CD4-positive, CD25-positive, alpha-beta regulatory T cell (primary cell): ENCODE measurements at regions not wholly inside any gene's neighbourhood (a gene's known extent, or its start where the extent isn't known, plus 50 kb on each side); places are given as distances from the start of the nearest gene placed in this dataset.

Experiments
- ATAC-seq, 2 donors: fragments of 150-1000 bp; cut with Tn5 transposase; one replicate each; pipeline ENCODE4 v1.10.0; 2021; ENCODE audit warnings: low read depth in 2 of 2, moderate number of reproducible peaks in 2 of 2, moderate library complexity in 1 of 2
- DNase-seq, 3 donors: peaks; one replicate each; pipeline versions ENCODE4 v3.0.0 to v3.0.0-alpha.2; 2012 to 2022; ENCODE audit warnings: mixed read lengths in 1 of 3
- H3K27ac ChIP-seq: one replicate; pipeline ENCODE4 v1.7.0; 2013; ENCODE audit warnings: mild to moderate bottlenecking, low read length; ENCODE audit not compliant: insufficient read depth, poor library complexity, severe bottlenecking
- H3K27me3 ChIP-seq: one replicate; pipeline ENCODE4 v1.7.0; 2013; ENCODE audit warnings: low read length; ENCODE audit not compliant: control insufficient read depth, insufficient read depth
- H3K36me3 ChIP-seq: one replicate; pipeline ENCODE4 v1.7.0; 2013; ENCODE audit warnings: mild to moderate bottlenecking, low read length, moderate library complexity; ENCODE audit not compliant: control insufficient read depth, insufficient read depth
- H3K4me1 ChIP-seq: 2 replicates; pipeline ENCODE4 v1.7.0; 2013; ENCODE audit warnings: mild to moderate bottlenecking, low read length; ENCODE audit not compliant: insufficient read depth, control insufficient read depth, poor library complexity, severe bottlenecking
- H3K4me3 ChIP-seq: one replicate; pipeline ENCODE4 v1.7.0; 2013; ENCODE audit warnings: low read depth, mild to moderate bottlenecking, low read length, moderate library complexity
- H3K9me3 ChIP-seq, 2 experiments: 1 replicate in 1 of 2; 2 replicates in 1 of 2; pipeline ENCODE4 v1.7.0; 2013; ENCODE audit warnings: low read length in 2 of 2, mild to moderate bottlenecking in 1 of 2, moderate library complexity in 1 of 2; ENCODE audit not compliant: control insufficient read depth in 2 of 2
- H3K27ac Mint-ChIP-seq, 3 donors: one replicate each; pipeline ENCODE4 v1.8.0; 2020 to 2022; ENCODE audit warnings: mild to moderate bottlenecking in 3 of 3, mixed read lengths in 3 of 3, moderate library complexity in 2 of 3
- H3K27me3 Mint-ChIP-seq: one replicate; pipeline ENCODE4 v1.8.0; 2022; ENCODE audit warnings: mild to moderate bottlenecking, mixed read lengths
- H3K36me3 Mint-ChIP-seq: one replicate; pipeline ENCODE4 v1.8.0; 2020; ENCODE audit warnings: mixed read lengths
- H3K4me1 Mint-ChIP-seq, 4 donors: one replicate each; pipeline ENCODE4 v1.8.0; 2020 to 2022; ENCODE audit warnings: mixed read lengths in 4 of 4, mild to moderate bottlenecking in 1 of 4
- H3K4me3 Mint-ChIP-seq, 4 donors: one replicate each; pipeline ENCODE4 v1.8.0; 2020 to 2022; ENCODE audit warnings: mild to moderate bottlenecking in 4 of 4, mixed read lengths in 4 of 4, moderate library complexity in 3 of 4
- H3K9me3 Mint-ChIP-seq, 7 donors: one replicate each; pipeline ENCODE4 v1.8.0; 2020 to 2022; ENCODE audit warnings: mixed read lengths in 7 of 7, mild to moderate bottlenecking in 3 of 7, moderate library complexity in 2 of 7

GRCh38 chr5:96051401-96051830 lies 89.8 kb upstream of the ELL2 start:
- H3K4me1 Mint-ChIP-seq, result no peaks in the 10 kb centered on the region
- no peaks in the 10 kb centered on the region for H3K9me3 ChIP-seq
- H3K4me3 Mint-ChIP-seq, result no peak overlapping the region
- no peak overlapping the region for H3K27ac Mint-ChIP-seq
- no peaks in the 10 kb centered on the region for H3K36me3 Mint-ChIP-seq
- H3K4me3 ChIP-seq, result no peak overlapping the region
- no peak overlapping the region for H3K27ac ChIP-seq
- no peaks in the 10 kb centered on the region for H3K4me1 ChIP-seq
- peaks cover 10% of the 10 kb centered on the region for H3K27me3 Mint-ChIP-seq
- ATAC-seq, result no peak
- no peak for DNase-seq
- peaks cover 0 to 2% (median 0%) of the 10 kb centered on the region in 7 donors for H3K9me3 Mint-ChIP-seq
- H3K36me3 ChIP-seq, result no peaks in the 10 kb centered on the region
- peaks cover 4% of the 10 kb centered on the region for H3K27me3 ChIP-seq

GRCh38 chr5:96050273-96050880 lies 88.7 kb upstream of the ELL2 start:
- Mint-ChIP-seq H3K9me3 (peaks cover 0 to 2% (median 0%) of the 10 kb centered on the region in 7 donors), H3K4me3 (no peak overlapping the region), H3K36me3 (no peaks in the 10 kb centered on the region), H3K4me1 (no peaks in the 10 kb centered on the region), H3K27me3 (peaks cover 10% of the 10 kb centered on the region), H3K27ac (no peak overlapping the region)
- Histone ChIP-seq H3K27me3 (peaks cover 4% of the 10 kb centered on the region), H3K9me3 (no peaks in the 10 kb centered on the region), H3K27ac (no peak overlapping the region), H3K4me3 (no peak overlapping the region), H3K4me1 (no peaks in the 10 kb centered on the region), H3K36me3 (no peaks in the 10 kb centered on the region)
- DNase-seq (no peak), ATAC-seq (no peak)

GRCh38 chr5:96049398-96050272 lies 88.0 kb upstream of the ELL2 start:
- ATAC-seq (no peak), DNase-seq (no peak)
- no peak overlapping the region for H3K4me3 Mint-ChIP-seq
- peaks cover 10% of the 10 kb centered on the region for H3K27me3 Mint-ChIP-seq
- Histone ChIP-seq H3K36me3 (no peaks in the 10 kb centered on the region), H3K9me3 (no peaks in the 10 kb centered on the region), H3K27ac (no peak overlapping the region), H3K4me1 (no peaks in the 10 kb centered on the region), H3K4me3 (no peak overlapping the region), H3K27me3 (peaks cover 2% of the 10 kb centered on the region)
- H3K9me3 Mint-ChIP-seq, result peaks cover 0 to 2% (median 0%) of the 10 kb centered on the region in 7 donors
- H3K36me3 Mint-ChIP-seq, result no peaks in the 10 kb centered on the region
- no peak overlapping the region for H3K27ac Mint-ChIP-seq
- H3K4me1 Mint-ChIP-seq, result no peaks in the 10 kb centered on the region

GRCh38 chr5:96048763-96049162 lies 87.1 kb upstream of the ELL2 start:
- ATAC-seq (no peak), DNase-seq (no peak)
- no peak overlapping the region for H3K27ac Mint-ChIP-seq
- Histone ChIP-seq H3K36me3 (no peaks in the 10 kb centered on the region), H3K4me1 (no peaks in the 10 kb centered on the region), H3K9me3 (no peaks in the 10 kb centered on the region), H3K27ac (no peak overlapping the region), H3K4me3 (no peak overlapping the region), H3K27me3 (peaks cover 2% of the 10 kb centered on the region)
- no peak overlapping the region for H3K4me3 Mint-ChIP-seq
- no peaks in the 10 kb centered on the region for H3K4me1 Mint-ChIP-seq
- H3K27me3 Mint-ChIP-seq, result peaks cover 10% of the 10 kb centered on the region
- peaks cover 0 to 2% (median 0%) of the 10 kb centered on the region in 7 donors for H3K9me3 Mint-ChIP-seq
- H3K36me3 Mint-ChIP-seq, result no peaks in the 10 kb centered on the region

GRCh38 chr5:96045888-96046287 lies 84.2 kb upstream of the ELL2 start:
- DNase-seq (no peak), ATAC-seq (no peak)
- Histone ChIP-seq H3K36me3 (no peaks in the 10 kb centered on the region), H3K4me3 (no peak overlapping the region), H3K27me3 (peaks cover 4% of the 10 kb centered on the region), H3K4me1 (no peaks in the 10 kb centered on the region), H3K9me3 (no peaks in the 10 kb centered on the region), H3K27ac (no peak overlapping the region)
- H3K4me1 Mint-ChIP-seq, result no peaks in the 10 kb centered on the region
- H3K27me3 Mint-ChIP-seq, result no peaks in the 10 kb centered on the region
- no peaks in the 10 kb centered on the region for H3K36me3 Mint-ChIP-seq
- peaks cover 0 to 3% (median 0%) of the 10 kb centered on the region in 7 donors for H3K9me3 Mint-ChIP-seq
- no peak overlapping the region for H3K27ac Mint-ChIP-seq
- H3K4me3 Mint-ChIP-seq, result no peak overlapping the region

- Mint-ChIP-seq H3K4me3 (no peak overlapping the region), H3K27ac (no peak overlapping the region), H3K4me1 (no peaks in the 10 kb centered on the region), H3K9me3 (peaks cover 0 to 7% (median 1%) of the 10 kb centered on the region in 7 donors), H3K36me3 (no peaks in the 10 kb centered on the region), H3K27me3 (peaks cover 9% of the 10 kb centered on the region)
- ATAC-seq (no peak), DNase-seq (no peak)
- Histone ChIP-seq H3K9me3 (no peaks in the 10 kb centered on the region), H3K4me3 (no peak overlapping the region), H3K27ac (no peak overlapping the region), H3K27me3 (peaks cover 4% of the 10 kb centered on the region), H3K36me3 (no peaks in the 10 kb centered on the region), H3K4me1 (no peaks in the 10 kb centered on the region)
Observed at GRCh38 chr5:96043446-96043845, 81.8 kb upstream of the ELL2 start.

GRCh38 chr5:96037128-96037527 lies 75.5 kb upstream of the ELL2 start:
- Histone ChIP-seq H3K4me1 (no peaks in the 10 kb centered on the region), H3K27ac (no peak overlapping the region), H3K9me3 (no peaks in the 10 kb centered on the region), H3K4me3 (no peak overlapping the region), H3K36me3 (no peaks in the 10 kb centered on the region), H3K27me3 (peaks cover 4% of the 10 kb centered on the region)
- Mint-ChIP-seq H3K36me3 (no peaks in the 10 kb centered on the region), H3K9me3 (peaks cover 0 to 7% (median 2%) of the 10 kb centered on the region in 7 donors), H3K27me3 (peaks cover 13% of the 10 kb centered on the region), H3K4me3 (no peak overlapping the region), H3K4me1 (no peaks in the 10 kb centered on the region), H3K27ac (no peak overlapping the region)
- ATAC-seq (no peak), DNase-seq (no peak)
